ENCODE measurements at regions not wholly inside any gene's neighbourhood (a gene's known extent, or its start where the extent isn't known, plus 50 kb on each side); places are given as distances from the start of the nearest gene placed in this dataset.
"Not testable (repeated sequence)": the region's sequence is repeated elsewhere in the genome, so short reads cannot be mapped to it uniquely, and the experiment has no call there.

DNA sequence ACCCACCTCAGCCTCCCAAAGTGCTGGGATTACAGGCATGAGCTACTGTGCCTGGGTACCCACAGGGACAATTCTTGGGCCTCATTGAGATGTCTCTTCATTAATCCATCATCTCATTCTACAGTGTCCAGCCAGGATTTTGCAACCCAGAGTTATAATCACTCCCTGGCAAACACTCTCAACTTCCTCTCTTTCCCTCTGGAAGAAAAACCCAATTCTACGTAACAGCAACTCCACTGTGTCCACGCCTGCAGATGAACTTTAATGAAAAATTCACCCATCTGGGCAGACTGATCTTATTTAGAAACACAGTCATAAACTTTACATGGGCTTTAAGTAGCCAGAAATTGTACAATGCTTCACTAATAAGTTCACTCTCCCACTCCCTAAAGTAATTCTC lies 90.1 kb upstream of the ABCC4 start:
- no peak for DNase-seq (ENCODE audit: low spot score)

DNA sequence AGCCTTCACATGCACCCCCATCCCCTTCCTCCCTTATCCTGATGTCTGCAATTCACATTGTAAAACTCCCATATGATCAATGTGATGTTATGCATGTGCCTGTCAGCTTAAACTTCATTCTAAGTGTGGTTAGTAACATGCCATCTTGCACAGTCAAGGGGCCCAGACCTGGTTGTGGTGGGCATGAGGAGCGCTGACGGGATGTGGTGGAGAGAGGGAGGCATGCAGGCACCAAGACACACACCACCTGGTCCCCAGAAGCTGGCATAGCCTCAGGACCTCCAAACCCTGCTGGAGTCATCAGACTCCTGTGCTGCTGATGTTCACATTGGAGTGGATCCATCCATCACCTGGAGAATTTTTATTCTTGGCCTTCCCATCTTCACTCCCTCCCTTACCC lies 90.5 kb upstream of the ABCC4 start:
- DNase-seq (ENCODE audit: low spot score), result no peak

DNA sequence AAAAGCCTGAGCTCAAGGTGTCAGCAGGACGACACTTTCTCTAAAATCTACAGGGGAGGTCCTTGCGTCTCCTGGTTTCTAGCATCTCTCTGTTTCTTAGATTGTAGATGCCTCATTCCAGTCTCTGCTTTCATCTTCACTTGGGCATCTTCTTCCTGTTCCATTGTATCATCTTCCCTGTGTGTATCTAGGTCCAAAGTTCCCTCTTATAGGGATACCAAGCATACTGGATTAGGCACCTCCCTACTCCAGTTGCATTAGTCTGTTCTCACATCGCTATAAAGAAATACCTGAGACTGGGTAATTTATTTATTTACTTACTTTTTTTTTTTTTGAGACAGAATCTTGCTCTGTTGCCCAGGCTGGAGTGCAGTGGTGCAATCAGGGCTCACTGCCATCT lies 91.3 kb upstream of the ABCC4 start:
- DNase-seq (ENCODE audit: low spot score), result no peak

GRCh38 chr13:95403349-95404140 lies 102.3 kb upstream of the ABCC4 start:
- no peak for DNase-seq (ENCODE audit: low spot score)

DNA sequence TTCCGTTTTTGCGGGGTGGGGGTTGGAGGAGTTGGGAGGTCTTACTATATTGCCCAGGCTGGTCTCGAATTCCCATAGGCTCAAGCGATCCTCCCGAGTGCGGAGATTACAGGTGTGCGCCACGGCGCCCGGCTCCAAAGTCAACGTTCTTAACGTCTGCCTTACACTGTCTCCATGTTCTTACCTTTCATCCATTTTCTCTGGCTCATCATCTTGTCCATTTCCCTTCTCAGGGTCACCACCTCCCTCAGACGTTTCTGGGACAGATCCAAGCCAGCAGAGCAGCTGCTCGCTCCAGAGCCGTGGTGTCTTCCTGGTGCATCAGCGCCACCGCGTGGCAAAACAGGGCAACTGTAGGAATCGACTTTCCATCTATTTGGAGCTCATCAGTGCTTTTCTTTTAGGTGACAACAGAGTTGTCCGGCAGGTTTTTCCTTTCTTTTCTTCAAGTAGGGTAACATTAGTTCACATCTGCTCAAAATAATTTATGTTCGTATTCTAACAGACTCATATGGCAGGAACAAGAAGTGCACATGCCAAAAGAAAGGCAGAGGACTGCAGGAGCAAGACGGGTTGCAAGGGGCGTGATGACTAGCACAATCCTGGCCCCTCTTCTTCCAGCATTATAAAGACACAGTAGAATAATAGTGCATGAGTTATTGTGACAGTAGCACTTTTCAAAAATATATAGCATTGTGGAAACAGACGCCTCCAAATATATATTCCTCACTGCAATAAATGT lies 103.1 kb upstream of the ABCC4 start:
- peak; percentile 74 for DNase-seq (ENCODE audit: low spot score)

DNA sequence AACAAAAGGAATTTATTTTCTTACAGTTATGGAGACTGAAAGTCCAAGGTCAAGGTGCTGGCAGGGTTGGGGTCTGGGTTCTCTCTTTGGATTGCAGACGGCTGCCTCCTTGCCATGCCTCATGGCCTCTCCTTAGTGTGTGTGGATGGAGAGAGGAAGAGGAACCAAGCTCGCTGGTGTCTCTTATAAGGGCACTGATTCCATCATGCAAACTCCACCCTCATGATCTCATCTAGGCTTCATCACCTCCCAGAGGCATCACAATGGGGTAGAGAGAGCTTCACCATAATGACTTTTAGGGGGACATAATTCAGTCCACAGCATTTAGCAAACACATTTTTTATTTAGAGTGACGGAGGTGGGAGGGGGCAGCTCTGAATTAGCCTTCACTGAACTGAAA lies 104.9 kb upstream of the ABCC4 start:
- DNase-seq (ENCODE audit: low spot score), result no peak

DNA sequence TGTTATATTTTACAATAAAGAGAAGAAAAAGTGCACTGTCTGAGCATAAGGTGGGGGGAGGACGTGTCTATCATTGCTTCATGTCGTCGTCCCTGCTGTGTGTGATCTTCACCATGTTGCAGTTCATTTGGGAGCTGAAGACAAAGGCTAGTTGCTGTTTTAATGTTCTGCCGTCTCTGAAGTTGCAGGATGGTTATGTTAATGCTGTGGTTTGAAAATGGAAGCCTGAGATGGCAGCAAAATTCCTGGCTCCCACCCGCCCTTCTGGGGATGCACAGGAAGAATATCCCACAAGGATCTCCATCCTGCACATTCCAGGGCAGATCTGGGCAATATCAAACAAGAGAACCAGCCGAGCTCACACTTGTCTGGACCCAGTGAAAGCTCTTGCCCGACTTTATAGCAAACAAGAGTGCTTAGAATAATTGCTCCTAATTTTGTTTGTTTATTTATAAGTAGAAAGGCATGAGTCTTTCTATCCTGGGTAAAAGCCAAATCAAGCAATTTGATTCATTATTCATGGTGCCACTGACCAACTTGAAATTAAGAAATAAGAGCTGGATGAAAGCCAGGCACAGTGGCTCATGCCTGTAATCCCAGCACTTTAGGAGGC lies 110.3 kb upstream of the ABCC4 start:
- DNase-seq (ENCODE audit: low spot score), result no peak

GRCh38 chr13:95418946-95419345 lies 117.7 kb upstream of the ABCC4 start:
- DNase-seq (ENCODE audit: low spot score), result no peak

GRCh38 chr13:95420501-95420900 lies 119.2 kb upstream of the ABCC4 start:
- DNase-seq (ENCODE audit: low spot score), result no peak

DNA sequence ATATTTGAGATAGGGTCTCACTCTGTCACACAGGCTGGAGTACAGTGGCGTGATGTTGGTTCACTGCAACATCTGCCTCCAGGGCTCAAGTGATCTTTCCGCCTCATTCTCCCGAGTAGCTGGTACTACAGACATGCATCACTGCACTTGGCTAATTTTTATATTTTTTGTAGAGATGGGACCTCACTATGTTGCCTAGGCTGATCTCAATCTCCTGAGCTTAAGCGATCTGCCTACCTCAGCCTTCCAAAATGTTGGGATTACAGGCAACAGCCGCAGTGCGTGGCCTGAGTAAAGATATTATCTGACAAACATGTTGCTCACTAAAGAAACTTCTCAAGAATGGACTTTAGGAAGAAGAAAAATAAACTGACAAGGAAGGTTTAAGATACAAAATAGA lies 125.4 kb upstream of the ABCC4 start:
- DNase-seq (ENCODE audit: low spot score), result no peak

DNA sequence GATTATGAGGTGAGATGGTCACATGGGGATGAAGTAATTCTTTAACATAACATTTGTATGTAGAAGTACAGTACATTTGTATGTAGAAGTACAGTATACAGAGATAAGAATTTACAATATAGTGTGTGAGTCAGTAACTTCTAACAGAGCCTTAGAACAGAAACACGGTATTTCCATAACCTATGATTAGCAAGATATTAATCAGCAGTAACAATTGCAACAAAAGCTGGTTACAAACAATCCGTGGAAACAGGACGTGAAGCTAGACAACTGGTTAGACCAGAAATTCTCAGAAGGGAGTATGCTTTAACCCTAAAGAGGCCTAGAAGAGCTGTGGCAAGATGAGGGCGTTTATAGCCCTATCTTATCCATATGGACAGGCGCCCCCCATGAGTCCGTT lies 122.0 kb upstream of the CLDN10 start:
- not testable (repeated sequence) for DNase-seq (ENCODE audit: low spot score)

- no peak for DNase-seq (ENCODE audit: low spot score)
These were observed 120.4 kb upstream of the CLDN10 start for GRCh38 chr13:95432141-95432540.

DNA sequence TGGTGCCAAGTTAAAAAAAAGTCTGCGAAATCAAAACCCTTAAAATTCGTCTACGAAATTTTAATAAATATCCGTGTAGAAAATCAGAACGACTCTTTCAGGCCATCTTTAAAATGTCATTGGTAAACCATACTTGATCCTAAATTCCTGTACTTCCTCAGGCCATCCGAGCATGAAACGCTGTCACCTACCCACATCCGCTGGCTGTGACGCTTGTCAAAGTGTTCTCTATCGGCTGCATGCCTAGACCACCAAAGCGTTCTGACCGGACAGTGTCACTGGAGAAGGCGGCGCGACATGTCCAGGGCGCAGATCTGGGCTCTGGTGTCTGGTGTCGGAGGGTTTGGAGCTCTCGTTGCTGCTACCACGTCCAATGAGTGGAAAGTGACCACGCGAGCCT lies 119.0 kb upstream of the CLDN10 start:
- no peak for DNase-seq (ENCODE audit: low spot score)

DNA sequence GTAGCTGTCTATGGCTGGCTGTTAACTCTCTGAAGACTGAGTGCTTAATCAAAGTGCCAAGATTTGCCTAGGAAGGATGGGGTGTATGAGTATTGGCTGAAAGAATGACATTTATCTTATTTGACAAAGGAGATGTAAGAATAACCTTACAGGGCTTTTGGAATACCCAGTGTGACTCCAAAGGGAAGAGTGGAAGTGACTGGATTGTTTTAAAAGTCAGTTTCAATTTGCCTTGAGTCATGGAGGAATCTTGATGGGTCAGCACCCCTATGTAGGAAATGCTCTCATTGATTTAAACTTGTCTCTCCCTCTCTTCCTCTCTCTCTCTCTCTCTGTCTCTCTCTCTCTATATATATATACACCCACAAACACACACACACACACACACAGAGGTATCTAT lies 118.4 kb upstream of the CLDN10 start:
- DNase-seq (ENCODE audit: low spot score), result no peak

DNA sequence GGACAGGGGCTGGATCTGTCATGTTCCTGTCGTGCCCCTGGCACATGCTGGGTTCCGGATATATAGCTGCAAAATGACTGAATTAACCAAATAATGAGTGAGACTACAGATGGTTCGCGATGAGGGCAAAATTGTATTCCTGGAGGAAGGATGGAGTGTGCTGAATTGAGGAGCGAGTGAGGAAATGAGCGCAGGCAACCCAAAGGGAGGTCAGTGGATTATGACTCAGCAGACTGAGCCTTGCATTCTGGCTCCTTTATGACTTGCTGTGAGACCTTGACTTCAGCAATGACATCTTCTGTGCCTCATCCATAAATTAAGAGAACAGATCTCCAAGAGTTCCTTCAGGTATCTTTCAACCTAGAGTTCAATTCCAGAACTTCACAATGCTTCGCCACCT lies 115.0 kb upstream of the CLDN10 start:
- DNase-seq (ENCODE audit: low spot score), result no peak

DNA sequence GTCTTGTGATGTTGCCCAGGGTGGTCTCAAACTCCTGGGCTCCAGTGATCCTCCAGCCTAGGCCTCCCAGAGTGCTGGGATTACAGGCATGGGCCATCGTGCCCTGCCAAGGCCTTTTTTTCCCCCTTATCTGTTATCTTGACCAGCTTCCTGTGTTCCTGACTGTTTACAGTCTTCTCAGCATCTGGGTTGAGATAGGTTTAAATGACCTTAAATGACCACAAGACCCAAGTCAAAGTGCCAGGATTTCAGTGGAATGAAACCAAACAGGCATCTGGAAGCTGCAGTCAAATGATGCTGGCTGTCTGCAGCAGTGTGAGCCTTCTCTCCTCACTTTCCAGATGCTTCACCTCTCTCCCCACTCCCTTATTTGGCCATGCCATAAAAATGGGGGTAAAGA lies 114.2 kb upstream of the CLDN10 start:
- DNase-seq (ENCODE audit: low spot score), result no peak

GRCh38 chr13:95440441-95441088 lies 112.0 kb upstream of the CLDN10 start:
- DNase-seq (ENCODE audit: low spot score), result no peak

- no peak for DNase-seq (ENCODE audit: low spot score)
These were observed 111.2 kb upstream of the CLDN10 start for GRCh38 chr13:95441326-95441725.

DNA sequence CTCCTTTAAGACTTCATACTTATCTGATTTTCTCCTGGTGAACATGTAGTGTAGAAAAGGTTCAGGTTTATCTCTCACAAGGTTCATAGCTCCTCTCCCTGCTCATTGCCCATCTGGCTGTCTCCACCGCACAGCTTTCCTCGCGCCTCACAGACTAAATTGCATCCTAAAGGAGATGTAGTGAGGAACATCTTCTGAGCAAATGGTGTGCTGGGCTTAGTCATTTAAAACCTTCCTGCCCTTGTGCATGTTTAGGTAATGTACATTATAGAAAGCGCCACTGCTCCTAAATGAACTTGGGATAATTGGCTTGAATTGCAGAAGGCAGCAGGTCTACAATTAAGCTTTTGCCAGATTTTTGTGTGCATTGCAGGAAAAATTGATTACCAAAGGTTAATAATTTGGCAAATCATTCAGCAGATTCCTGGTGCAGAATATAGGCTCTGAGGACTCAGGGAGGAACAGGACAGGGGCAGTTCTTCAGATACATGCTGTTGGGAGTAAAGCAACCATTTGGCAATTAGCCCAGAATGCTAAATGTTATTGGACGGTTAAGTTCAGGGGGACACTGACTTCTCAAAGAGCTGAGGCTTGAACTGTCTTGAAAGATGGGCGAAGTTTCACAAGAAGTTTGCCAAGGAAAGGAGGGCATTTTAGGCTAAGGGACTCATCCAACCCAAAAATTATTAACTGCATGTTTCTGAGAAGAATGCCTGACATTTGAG lies 108.4 kb upstream of the CLDN10 start:
- no peak for DNase-seq (ENCODE audit: low spot score)

- no peak for DNase-seq (ENCODE audit: low spot score)
These were observed 107.4 kb upstream of the CLDN10 start for GRCh38 chr13:95445131-95445530.

GRCh38 chr13:95447814-95448213 lies 104.7 kb upstream of the CLDN10 start:
- DNase-seq (ENCODE audit: low spot score), result no peak

GRCh38 chr13:95451656-95452055 lies 100.9 kb upstream of the CLDN10 start:
- no peak for DNase-seq (ENCODE audit: low spot score)
